ENCODE measurements at regions not wholly inside any gene's neighbourhood (a gene's known extent, or its start where the extent isn't known, plus 50 kb on each side); places are given as distances from the start of the nearest gene placed in this dataset.

- TF ChIP-seq CTCF (conservative IDR thresholded peaks at IDR 0.05) = no peak
- no peak overlapping the region for H3K27ac ChIP-seq
Observed at GRCh38 chr1:90476411-90476810, 240.7 kb downstream of the BARHL2 start.

GRCh38 chr1:90475631-90476030 is 241.5 kb downstream of the BARHL2 start:
- no peak overlapping the region for H3K27ac ChIP-seq
- TF ChIP-seq CTCF (conservative IDR thresholded peaks at IDR 0.05) = peak; percentile 73

GRCh38 chr1:90474731-90475130 is 242.4 kb downstream of the BARHL2 start:
- no peak for TF ChIP-seq CTCF (conservative IDR thresholded peaks at IDR 0.05)
- no peak overlapping the region for H3K27ac ChIP-seq

- no peak overlapping the region for H3K27ac ChIP-seq
- TF ChIP-seq CTCF (conservative IDR thresholded peaks at IDR 0.05) = no peak
Observed at GRCh38 chr1:90474158-90474557, 242.9 kb downstream of the BARHL2 start.

GRCh38 chr1:90472775-90473174 is 244.3 kb downstream of the BARHL2 start:
- H3K27ac ChIP-seq = no peak overlapping the region
- no peak for TF ChIP-seq CTCF (conservative IDR thresholded peaks at IDR 0.05)

- H3K27ac ChIP-seq = no peak overlapping the region
- TF ChIP-seq CTCF (conservative IDR thresholded peaks at IDR 0.05) = no peak
Observed at GRCh38 chr1:90459570-90459969, 257.5 kb downstream of the BARHL2 start.

GRCh38 chr1:90457985-90458384 is 259.1 kb downstream of the BARHL2 start:
- no peak for TF ChIP-seq CTCF (conservative IDR thresholded peaks at IDR 0.05)
- no peak overlapping the region for H3K27ac ChIP-seq

GRCh38 chr1:90452491-90452890 is 264.6 kb downstream of the BARHL2 start:
- no peak for TF ChIP-seq CTCF (conservative IDR thresholded peaks at IDR 0.05)
- no peak overlapping the region for H3K27ac ChIP-seq

All from VCaP (cell line).